HS-27A (cell line): ENCODE measurements at regions not wholly inside any gene's neighbourhood (a gene's known extent, or its start where the extent isn't known, plus 50 kb on each side); places are given as distances from the start of the nearest gene placed in this dataset.
"Not testable (repeated sequence)": the region's sequence is repeated elsewhere in the genome, so short reads cannot be mapped to it uniquely, and the experiment has no call there.

Experiments
- DNase-seq: peaks from one replicate; pipeline ENCODE4 v3.0.0-alpha.2; 2012; ENCODE audit warnings: low read depth, missing footprints

DNA sequence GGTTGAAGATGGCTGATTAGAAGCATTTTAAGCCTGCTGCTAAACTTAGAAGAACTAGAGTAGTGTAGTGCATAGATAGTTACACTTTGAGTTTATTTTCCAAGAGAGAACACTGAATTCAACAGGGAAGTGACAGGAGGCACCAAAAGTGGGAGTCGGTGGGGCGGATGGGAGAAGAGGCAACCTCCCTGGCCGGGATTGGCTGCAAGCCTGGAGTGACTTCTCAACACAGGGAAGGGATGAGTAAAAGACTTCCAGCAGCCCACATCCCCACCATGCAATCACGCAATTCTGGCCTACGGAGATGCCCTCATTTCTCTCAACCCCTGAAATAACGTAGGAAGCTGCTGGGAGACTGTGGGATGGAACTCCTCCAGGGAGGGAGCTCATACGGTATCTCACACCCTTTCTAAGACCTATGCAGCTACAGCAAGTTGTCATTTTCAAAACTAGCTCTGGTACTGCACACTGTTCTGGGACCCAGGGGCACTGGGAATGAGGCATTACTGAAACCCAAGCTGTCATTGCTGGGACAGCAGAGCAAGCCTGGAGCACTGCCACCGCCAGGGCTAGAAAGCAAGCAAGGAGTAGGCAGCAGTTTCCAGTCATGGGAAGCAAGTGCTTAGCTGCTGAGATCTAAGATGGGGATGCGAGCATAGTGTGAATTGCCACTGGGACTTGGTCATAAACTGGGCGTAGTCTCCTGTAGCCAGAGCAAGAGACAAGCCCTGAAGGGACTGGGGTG lies 331.6 kb upstream of the PTGER4 start:
- DNase-seq = no peak

DNA sequence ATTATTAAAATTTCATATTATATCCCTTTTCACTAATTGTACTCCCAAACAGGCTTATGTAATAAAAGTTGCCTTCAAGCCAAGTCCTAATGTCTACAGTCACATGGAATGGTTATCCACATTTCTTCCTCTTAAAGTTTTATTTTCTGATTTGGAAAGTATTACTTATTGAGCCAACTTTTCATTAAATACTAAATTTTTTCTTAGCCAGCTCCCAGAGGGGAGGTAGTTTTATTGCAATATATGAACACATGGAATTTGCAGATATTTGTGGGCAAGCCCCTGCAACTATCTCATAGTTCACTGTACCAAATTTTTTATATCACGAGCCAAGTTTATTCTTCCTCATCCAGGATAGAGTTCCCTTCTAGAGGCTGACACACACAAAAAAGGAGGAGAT lies 332.8 kb upstream of the PTGER4 start:
- DNase-seq = no peak

DNA sequence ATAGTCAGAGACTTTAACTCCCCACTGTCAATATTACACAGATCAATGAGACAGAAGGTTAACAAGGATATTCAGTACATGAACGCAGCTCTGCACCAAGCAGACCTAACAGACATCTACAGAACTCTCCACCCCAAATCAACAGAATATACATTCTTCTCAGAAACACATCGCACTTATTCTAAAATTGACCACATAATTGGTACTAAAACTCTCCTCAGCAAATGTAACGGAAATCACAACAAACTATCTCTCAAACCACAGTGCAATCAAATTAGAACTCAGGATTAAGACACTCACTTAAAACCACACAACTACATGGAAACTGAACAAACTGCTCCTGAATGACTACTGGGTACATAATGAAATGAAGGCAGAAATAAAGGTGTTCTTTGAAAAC lies 341.3 kb upstream of the PTGER4 start:
- not testable (repeated sequence) for DNase-seq

DNA sequence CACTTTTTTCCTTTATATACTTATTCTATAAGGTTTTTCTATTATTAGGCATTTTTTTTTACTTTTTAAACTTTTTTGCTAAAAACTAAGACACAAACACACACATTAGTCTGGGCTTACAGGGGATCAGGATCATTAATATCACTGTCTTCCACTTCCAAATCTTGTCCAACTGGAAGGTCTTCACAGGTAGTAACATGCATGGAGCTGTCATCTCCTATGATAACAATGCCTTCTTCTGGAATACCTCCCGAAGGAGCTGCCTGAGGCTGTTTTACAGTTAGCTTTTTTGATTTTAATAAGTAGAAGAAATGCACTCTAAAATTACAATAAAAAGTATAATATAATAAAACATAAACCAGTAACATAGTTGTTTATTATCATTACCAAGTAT lies 345.5 kb upstream of the PTGER4 start:
- no peak for DNase-seq

DNA sequence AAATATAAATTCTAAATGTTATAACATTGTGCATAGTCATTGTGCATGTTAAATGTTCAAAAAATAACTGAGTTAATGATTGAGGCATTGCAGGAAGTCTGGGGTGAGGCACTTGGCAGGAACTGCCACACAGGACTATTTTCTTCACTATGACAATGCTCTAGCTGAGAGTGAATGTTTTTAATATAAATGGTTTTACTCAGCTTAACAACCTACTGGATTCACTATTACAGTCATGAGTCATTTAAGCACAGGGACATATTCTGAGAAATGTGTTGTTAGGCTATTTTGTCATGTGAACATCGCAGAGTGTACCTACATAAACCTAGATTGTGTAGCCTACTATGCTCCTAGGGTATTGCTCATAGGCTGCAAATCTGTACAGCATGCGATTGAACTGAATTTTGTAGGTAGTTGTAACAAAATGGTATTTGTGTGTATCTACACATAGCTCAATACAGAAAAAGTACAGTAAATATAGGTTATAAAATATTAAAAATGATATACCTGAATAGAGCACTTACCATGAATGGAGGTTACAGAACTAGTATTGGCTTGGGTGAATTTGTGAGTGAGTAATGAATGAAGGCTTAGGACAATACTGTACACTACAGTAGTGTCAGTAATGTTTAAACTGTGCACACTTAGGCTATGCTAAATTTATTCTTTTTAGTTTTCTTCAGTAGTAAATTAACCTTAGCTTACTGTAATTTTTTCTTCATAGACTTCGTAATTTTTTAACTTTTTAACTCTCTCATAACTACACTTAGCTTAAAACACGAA lies 346.1 kb upstream of the PTGER4 start:
- DNase-seq = peak; percentile 24

DNA sequence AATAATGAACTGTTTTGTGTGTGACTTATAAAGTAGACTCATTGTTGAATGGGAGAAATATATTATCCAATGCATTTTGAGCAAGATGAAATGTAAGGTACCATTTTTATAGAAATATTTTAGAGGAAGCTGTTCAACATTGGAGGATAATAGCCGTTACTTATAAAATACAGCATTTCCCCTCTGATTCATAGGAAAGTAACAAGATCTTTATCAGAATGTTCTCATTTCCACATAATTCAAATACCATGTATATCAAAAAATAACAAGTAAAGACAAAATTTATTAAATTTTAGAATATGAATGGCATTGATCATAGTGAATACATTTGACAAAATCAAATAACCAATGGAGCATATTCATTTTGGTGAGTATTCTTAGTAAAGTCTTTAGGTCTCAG lies 346.7 kb upstream of the PTGER4 start:
- peak; percentile 12 for DNase-seq

DNA sequence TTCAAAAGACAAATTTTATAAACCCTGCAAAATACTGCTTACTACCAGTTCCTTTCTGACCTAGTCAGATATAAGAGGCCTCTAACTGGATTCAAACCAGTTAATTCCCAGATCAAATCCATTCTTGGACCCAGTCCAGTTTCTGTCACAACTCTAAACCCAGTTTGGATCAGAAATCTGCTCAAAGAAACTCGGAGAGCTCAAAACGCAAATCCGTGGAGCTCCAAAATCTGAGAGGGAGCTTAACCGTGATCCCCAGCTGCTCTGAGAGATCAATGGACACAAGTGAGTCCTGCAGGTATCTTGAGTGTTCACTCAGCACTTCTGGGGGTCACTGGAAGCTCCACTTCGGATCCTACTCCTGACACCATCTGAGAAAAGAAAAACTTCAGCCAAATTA lies 348.1 kb upstream of the PTGER4 start:
- DNase-seq = no peak

DNA sequence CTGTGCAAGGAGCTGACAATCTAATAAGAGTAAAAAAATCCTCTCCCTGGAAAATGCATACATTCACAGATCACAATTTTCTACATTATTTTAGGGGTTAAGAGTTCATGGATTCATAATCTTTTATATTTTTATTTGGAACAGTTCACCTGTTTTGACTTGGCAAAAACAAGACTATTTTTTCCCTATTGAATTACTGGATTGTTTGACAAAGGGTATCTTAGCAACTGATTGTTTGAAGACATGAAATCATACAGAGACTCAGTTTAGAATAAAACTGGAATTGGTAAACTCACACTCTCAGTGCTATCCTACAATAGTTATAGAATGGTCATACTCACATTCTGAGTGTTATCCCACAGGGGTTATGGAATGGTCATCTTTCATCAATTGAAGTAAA lies 358.2 kb upstream of the PTGER4 start:
- no peak for DNase-seq

DNA sequence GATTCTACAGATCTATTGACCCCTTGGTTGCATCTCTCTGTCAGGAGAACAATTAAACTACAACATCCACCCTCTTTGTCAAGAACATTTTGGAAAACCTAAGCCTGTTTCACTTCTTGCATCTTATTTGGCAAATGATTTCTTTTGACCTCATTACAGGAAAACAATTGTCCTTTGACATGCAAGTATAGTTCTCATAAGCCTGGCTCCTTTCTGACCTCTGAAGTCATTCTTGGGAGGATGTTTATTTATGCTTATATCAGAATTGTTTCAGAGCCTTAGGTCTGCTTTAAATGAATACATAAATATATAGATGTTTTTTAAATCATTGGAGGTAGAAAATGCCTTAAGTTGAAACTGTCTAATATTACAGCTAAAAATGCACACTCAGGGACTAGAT lies 361.3 kb upstream of the PTGER4 start:
- DNase-seq = no peak

DNA sequence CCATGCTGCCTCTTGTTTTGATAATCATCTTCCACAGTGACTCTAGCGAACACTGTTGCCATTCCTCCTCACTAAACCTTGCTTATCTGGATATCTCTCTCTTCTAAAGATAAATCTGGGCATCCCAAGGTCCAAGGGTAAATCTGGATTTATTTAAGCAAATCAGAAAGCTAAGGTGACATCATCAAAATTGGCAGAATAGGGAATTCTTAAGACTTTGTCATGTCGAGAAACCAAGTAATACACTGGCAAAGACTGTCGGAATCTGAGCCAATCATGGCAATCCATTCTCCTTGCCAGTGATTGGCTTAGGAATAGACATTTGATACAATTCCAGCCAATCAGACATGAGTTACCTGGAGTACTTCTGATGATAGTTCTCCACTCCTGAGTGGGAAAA lies 362.7 kb upstream of the PTGER4 start:
- no peak for DNase-seq

DNA sequence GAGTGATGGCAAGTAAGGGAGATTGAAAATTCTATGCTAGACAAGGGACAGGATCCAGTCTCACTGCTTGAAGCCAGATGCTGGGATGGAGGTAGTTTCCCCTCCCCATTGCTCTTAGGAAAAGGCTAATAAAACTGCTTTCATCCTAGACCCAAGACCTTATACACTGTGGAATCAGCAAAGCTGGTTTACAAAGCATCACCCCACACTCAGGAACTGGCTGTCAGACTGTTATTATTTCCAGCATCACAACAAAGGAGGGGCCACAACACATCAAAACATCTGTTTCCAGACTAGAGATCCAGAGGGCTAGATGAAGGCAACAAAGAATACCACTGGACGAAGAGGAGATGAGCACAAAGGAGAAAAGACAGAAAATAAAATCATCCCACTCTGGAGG lies 364.6 kb upstream of the PTGER4 start:
- DNase-seq = no peak

DNA sequence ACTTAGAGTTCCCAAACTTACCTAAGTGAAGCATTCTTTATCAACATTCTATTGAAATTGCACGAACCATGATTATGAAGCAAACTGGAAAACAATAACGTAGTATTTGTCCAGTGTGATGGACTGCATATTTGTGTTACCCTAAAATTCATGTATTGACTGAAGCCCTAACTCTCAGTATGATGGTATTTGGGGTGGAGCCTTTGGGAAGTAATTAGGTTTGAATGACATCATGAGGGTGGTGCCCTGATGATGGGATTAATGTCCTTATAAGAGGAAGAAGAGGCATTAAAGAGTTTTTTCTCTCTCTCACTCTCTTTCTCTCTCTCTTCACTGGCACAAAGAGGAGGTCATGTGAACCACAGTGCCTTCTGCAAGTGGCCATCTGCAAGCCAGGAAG lies 365.4 kb upstream of the PTGER4 start:
- no peak for DNase-seq

DNA sequence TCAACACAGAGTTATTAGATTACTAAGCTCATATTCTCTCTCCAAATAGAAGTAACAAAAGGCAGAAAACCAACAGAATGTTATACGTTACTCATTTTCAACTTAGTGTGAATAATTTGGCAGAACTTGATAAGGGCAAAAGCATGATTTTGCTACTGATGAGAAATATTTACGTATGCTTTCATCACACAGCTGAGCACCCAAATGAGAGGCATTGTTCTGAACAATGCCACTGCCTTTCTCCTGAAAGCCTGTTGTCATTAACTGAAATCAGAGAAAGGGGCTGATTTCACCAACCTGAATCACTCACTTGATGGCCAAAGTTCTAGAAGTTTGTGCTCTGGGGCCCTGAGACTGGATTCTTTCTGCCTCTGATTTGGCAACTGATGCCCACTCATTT lies 367.5 kb upstream of the PTGER4 start:
- DNase-seq = no peak

DNA sequence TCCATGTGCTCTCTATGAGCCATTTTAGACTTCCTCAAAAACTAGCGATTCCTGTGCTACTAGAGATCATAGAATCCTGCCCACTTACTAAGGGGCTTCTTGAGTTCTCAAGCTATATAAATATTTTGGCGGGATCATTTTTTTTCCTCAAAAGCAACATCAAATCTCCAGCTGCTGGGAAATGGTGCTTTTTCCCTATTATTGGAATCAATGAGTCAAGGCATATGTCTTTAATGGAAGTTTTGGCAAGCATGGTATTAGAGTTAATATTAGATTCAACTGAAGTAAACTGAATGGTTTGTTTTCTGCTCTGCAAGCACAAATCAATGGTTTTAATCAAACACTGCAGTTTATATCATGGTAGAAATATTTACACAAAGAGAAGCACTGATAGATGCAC lies 369.9 kb upstream of the PTGER4 start:
- DNase-seq = no peak

DNA sequence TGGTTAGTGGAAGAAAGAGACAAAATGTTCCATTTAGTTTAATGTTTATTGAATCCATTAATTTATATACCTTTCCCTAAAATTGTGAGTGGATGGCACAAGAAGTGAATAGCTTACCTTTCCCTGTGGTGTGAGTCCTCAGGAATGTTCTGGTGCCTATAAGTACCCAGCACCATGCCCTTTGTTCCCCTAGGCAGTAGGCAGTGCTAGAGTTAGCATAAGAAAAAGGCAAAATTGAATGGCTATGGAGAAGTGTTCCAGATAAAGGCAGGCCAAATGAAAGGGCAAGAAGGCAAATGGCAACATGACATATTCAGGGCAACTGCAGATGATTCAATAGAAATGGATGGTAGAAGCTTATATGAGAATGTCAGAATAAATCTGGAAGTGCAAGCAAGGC lies 370.8 kb upstream of the PTGER4 start:
- no peak for DNase-seq

DNA sequence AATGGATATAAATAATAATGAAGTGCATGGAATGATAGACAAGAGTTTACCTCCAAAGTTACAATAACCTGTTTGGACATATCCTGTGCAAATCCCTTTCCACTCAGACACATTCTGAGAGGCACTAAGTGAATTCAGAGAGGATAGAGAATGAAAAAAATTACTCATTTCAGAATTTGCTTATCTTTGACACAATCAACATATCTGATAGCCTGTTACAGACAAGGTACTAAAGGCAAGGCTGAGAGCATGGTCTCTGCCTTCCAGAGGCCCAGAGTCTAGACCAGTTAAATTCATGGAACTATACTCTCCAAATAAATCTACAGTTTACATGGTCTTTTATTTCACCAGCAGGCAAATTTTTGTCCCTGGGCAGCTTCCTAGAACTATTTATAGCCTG lies 371.8 kb upstream of the PTGER4 start:
- no peak for DNase-seq

DNA sequence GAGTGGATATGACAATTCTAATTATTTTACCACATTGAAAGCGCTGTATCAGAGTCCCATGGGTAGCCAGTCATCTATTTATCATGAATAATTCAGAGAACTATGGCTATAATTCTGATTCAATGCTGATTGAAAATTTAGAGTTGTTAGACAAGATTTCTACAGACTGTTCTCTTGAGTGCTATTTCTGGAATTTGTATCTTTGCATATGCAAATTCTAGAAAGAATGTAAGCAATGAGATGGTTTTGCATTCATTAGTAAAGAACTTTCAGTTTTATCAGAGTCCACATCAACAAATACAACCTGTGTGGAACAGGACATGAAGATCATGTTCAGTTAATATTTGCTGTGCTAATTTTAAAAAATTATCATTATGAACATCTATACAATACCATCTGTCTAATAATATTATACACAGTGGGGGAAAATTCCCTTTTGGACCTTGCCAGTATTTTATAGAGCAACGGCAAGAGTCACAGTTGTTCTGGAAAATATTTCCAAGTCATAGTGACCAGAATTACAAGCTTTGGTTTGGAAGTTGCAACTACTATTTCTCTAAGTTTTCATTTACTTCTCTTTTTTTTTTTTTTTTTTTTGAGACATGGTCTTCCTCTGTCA lies 372.7 kb upstream of the PTGER4 start:
- DNase-seq = no peak

DNA sequence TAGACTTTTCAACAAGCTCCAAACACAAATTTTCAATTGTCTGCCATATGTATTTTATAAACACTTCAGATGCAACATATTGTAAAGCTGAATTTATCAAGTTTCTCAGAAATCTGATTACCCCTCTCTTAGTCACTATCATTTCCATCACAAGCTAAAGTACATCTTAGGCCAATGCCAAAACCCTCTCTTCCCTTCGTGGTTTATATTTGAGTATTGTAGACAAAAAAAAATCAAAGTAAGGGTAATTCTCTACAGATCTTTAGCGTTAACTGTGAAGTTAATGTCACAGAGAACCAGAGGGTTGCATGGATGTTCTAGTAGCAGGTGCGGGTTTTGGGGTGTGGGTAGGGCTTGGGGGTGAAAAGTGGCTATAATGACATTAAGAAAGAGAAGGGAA lies 387.7 kb upstream of the PTGER4 start:
- DNase-seq = no peak

DNA sequence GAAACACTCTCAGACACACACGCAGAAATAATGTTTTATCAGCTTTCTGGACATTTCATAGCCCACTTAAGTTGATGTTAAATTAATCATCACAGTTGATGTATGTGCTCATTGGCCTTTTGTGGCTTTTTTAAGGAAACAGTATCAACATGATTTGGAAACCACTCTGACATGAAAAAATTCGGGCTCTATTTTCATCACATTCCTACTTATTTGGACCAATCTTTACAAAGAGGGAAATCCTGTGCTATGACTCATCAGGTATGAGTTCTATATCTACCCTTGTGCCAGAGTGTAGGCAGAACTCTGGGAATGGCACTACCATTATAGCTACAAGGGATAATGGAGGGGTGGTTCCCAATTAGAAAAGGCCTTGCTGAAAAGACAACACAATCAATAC lies 388.4 kb upstream of the PTGER4 start:
- peak; percentile 82 for DNase-seq

DNA sequence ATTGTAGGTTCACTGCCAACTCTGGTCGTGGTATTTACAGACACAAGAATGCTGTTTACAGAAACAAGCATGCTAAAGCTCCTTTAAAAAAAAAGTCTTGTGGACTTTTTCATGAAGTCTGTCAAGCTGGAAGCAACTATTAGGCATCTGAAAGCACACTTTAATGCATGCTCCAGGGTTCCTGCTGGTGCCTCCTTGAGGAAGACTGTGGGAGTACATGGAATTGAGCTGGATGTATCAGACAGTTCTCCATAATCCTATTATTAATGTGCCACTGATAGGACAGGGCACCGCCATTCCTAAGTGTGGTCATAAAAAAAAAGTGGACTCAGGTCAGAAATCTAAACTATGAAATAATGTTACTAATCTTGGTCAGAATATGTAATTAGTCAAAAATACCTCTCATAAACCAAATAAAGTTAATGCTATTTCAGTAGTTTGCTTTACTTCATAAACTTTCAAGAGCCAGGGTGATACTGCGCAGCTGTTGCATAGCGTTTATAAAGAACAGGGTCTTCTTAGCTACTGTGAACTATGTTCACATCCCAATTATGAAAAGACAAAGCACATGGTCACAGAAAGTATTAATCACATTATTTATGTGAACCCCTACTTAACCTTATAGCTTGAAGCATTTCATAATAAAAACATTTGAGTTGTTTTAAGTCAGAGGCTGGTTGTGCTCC lies 390.8 kb upstream of the PTGER4 start:
- DNase-seq = no peak

DNA sequence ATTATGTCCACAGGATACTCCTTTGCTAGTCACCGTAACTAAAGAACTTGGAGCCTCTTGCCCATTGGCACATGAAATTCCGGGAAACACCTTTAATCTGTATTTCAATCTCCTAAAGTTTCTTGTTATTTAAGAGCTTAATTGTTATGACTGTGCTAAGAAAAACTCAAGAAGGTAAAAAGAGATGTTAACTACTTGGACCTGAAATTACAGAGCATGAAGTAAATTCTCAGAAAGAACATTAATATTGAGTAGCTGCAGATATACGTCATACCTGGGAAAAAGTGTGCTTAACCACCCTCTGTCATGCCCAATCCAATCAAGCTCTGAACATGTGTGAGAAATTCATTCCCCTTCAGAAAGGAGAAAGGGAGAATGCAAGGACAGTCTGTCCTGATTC lies 394.9 kb upstream of the PTGER4 start:
- no peak for DNase-seq

DNA sequence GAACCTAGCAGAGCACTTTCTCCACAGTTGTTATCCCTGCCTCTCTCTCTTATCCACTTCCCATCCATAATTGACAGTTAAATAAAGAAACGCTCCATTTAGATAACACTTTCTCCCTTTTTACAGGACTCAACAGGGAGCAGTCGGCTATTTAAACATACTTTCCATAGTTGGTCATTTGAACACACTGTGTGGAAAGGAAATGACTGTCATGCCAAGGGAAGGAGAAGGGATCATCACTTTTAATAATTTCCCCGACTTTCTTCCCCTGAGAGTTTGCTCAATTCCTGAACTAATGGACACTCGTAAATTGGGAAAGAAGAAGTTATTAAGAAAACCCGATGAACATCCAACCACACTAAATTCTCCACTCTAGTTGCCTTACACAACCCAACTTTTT lies 400.8 kb upstream of the PTGER4 start:
- DNase-seq = no peak
